ENCODE measurements at regions not wholly inside any gene's neighbourhood (a gene's known extent, or its start where the extent isn't known, plus 50 kb on each side); places are given as distances from the start of the nearest gene placed in this dataset.

DNA sequence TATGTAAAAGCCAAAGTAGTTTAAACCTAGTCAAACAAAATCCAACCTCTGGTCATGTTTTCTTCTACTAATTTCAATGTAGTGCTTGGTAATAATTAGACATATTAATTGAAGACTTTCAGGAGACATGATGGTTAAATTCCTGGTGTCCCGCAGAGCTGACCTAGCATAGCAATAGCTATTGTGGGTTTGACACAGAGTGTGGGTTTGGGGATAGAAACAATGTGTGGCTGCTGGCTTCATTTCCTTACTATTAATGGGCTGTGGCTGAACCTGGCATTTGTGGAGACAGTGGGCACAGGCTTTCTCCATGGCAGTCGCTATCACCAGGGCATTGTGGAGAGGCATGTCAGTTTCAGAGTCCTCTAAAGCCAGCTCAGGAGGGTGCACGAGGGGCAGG, 54.1 kb upstream of the GGTLC1 start:
- ATAC-seq (no peak), DNase-seq (no peak)
- Histone ChIP-seq H3K4me1 (no peaks in the 10 kb centered on the region), H3K27ac (no peak overlapping the region), H3K36me3 (ENCODE audit: insufficient read depth in 1 of 2, low read depth in 1 of 2) (no peaks in the 10 kb centered on the region), H3K4me3 (no peak overlapping the region), H3K27me3 (ENCODE audit: insufficient read depth in 3 of 3, low read length in 2 of 3) (no peaks in the 10 kb centered on the region), H3K9me3 (no peaks in the 10 kb centered on the region)
- intact Hi-C loops (cut with DNase I) = no loop called here
- WGBS, 3 donors = 70 to 72% (median 72%) methylated on average over 3 of the region's 3 CpGs
- TF ChIP-seq CTCF (IDR thresholded peaks at IDR 0.05) = no peak

GRCh38 chr20:24040896-24041459, 52.4 kb upstream of the GGTLC1 start:
- ATAC-seq (no peak), DNase-seq (no peak)
- H3K4me3 ChIP-seq = no peak overlapping the region
- H3K27me3 ChIP-seq (ENCODE audit: insufficient read depth in 3 of 3, low read length in 2 of 3) = no peaks in the 10 kb centered on the region
- H3K9me3 ChIP-seq = no peaks in the 10 kb centered on the region
- no peaks in the 10 kb centered on the region for H3K36me3 ChIP-seq (ENCODE audit: insufficient read depth in 1 of 2, low read depth in 1 of 2)
- intact Hi-C loops (cut with DNase I) = no loop called here
- 40 to 56% (median 41%) methylated on average over 1 of the region's 1 CpG for WGBS, 3 donors
- no peak for TF ChIP-seq CTCF (IDR thresholded peaks at IDR 0.05)
- no peaks in the 10 kb centered on the region for H3K4me1 ChIP-seq
- no peak overlapping the region for H3K27ac ChIP-seq

DNA sequence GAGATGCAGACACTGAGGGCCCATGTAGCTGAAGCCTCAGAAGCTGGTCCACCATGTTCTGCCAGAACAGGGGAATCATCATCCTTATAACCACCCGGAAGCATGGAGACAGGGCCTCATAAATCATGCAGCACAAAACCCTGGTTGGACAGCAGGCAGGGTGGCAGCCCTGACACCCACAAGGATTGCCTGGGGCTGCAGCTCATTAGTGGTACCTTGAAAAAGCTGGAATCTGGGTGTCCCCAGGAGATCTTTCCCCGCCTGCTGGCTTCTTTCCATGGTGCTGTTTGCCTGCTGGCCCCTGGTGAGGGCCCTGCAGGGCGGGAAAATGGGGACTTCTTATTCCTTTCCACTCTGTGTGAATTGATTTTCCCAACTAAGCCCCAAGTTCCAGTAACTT, 50.6 kb upstream of the GGTLC1 start:
- Histone ChIP-seq H3K9me3 (no peaks in the 10 kb centered on the region), H3K27me3 (ENCODE audit: insufficient read depth in 3 of 3, low read length in 2 of 3) (no peaks in the 10 kb centered on the region), H3K36me3 (ENCODE audit: insufficient read depth in 1 of 2, low read depth in 1 of 2) (no peaks in the 10 kb centered on the region), H3K27ac (no peak overlapping the region), H3K4me3 (no peak overlapping the region), H3K4me1 (no peaks in the 10 kb centered on the region)
- no peak for TF ChIP-seq CTCF (IDR thresholded peaks at IDR 0.05)
- 55 to 67% (median 63%) methylated on average over 3 of the region's 3 CpGs for WGBS, 3 donors
- intact Hi-C loops (cut with DNase I) = no loop called here
- DNase-seq (no peak), ATAC-seq (no peak)
